ENCODE measurements at regions not wholly inside any gene's neighbourhood (a gene's known extent, or its start where the extent isn't known, plus 50 kb on each side); places are given as distances from the start of the nearest gene placed in this dataset.
"Not testable (repeated sequence)": the region's sequence is repeated elsewhere in the genome, so short reads cannot be mapped to it uniquely, and the experiment has no call there.

DNA sequence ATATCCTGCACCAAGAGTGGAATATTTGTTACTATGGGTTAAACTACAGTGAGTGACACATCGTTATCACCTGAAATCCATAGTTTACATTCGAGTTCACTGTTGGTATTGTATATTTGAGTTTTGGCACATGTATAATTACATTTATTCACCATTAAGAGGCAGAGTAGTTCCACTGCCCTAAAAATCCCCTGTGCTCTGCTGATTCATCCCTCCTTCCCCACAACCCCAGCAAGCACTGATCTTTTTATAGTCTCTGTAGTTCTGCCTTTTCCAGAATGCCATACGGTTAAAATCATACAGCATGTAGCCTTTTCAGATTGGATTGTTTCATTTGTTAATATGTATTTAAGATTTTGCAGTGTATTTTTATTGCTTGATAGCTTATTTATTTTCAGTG is 495.2 kb downstream of the DIRAS2 start:
- Histone ChIP-seq H3K27ac (ENCODE audit: low read depth, low read length) (no peak overlapping the region), H3K27me3 (ENCODE audit: control insufficient read depth, insufficient read depth, low read length) (no peaks in the 10 kb centered on the region), H3K36me3 (ENCODE audit: control insufficient read depth, insufficient read depth, low read length) (no peaks in the 10 kb centered on the region), H3K4me3 (ENCODE audit: low read depth, low read length) (no peak overlapping the region), H3K4me1 (ENCODE audit: control insufficient read depth, insufficient read depth, low read length) (no peaks in the 10 kb centered on the region), H3K9me3 (ENCODE audit: control insufficient read depth, insufficient read depth, low read length) (peaks cover 2% of the 10 kb centered on the region)
- DNase-seq (ENCODE audit: low read depth in 4 of 6, low spot score in 6 of 6): no peak
- no CpG with 5 or more reads among the region's 3 CpGs for WGBS (ENCODE audit: insufficient coverage)

DNA sequence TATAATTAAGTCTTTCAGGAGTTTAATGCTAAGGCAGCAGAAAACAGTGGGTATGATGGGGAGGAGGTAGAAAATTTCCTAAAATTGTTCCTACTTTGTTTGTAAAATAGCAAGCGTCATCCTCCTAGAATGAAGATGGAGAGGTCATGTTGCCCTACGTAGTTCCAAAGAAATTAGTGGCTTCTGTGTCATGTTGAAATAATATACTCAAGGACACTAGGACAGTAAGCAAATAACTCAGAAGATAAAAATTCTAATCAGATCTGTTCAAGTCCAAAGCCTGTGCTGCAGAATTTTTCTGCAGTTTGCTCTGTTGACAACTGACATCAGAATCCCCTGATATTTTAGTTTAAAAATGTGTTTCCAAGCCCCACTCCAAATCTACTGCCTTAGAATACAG is 486.3 kb downstream of the DIRAS2 start:
- no peaks in the 10 kb centered on the region for H3K36me3 ChIP-seq (ENCODE audit: control insufficient read depth, insufficient read depth, low read length)
- DNase-seq (ENCODE audit: low read depth in 4 of 6, low spot score in 6 of 6): no peak
- no peak overlapping the region for H3K27ac ChIP-seq (ENCODE audit: low read depth, low read length)
- H3K9me3 ChIP-seq (ENCODE audit: control insufficient read depth, insufficient read depth, low read length): no peaks in the 10 kb centered on the region
- no peaks in the 10 kb centered on the region for H3K27me3 ChIP-seq (ENCODE audit: control insufficient read depth, insufficient read depth, low read length)
- no peaks in the 10 kb centered on the region for H3K4me1 ChIP-seq (ENCODE audit: control insufficient read depth, insufficient read depth, low read length)
- 80% methylated on average over 1 of the region's 2 CpGs for WGBS (ENCODE audit: insufficient coverage)
- H3K4me3 ChIP-seq (ENCODE audit: low read depth, low read length): no peak overlapping the region

DNA sequence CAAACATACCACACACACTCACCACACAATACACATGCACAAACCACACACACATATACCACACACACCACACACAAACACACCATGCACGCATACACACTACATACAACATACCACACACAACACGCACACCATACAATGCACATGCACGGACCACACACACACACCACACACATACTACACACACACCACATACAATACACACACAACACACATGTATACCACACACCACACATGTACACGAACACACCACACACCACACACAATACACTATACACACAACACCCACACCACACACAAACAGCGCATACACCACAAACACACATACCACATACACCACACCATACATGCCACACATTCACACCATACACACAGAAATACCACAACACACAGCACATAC is 480.3 kb downstream of the DIRAS2 start:
- H3K9me3 ChIP-seq (ENCODE audit: control insufficient read depth, insufficient read depth, low read length): no peaks in the 10 kb centered on the region
- 95% methylated on average over 5 of the region's 5 CpGs for WGBS (ENCODE audit: insufficient coverage)
- no peak for DNase-seq (ENCODE audit: low read depth in 4 of 6, low spot score in 6 of 6)

DNA sequence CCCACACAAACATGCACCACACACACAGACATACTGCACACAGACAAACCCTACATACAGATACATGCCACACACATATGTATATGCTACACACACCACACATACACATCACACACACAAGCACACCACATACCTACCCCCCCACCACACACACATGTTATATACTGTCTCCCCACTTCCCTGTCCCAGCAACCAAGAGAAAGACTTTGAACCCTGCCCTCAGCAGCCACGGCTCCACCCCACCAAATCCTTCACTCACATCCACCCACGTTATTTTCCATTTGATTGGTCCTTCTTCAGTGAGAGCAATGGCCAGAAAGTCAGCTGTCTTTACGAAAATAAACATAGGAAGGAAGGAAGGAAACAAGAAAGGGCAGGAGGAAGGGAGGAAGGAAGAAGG is 479.8 kb downstream of the DIRAS2 start:
- Histone ChIP-seq H3K9me3 (ENCODE audit: control insufficient read depth, insufficient read depth, low read length) (no peaks in the 10 kb centered on the region), H3K27me3 (ENCODE audit: control insufficient read depth, insufficient read depth, low read length) (no peaks in the 10 kb centered on the region), H3K36me3 (ENCODE audit: control insufficient read depth, insufficient read depth, low read length) (no peaks in the 10 kb centered on the region), H3K4me3 (ENCODE audit: low read depth, low read length) (no peak overlapping the region), H3K4me1 (ENCODE audit: control insufficient read depth, insufficient read depth, low read length) (no peaks in the 10 kb centered on the region), H3K27ac (ENCODE audit: low read depth, low read length) (no peak overlapping the region)
- whole genome bisulfite sequencing (ENCODE audit: insufficient coverage): no CpG with 5 or more reads among the region's 3 CpGs
- DNase-seq (ENCODE audit: low read depth in 4 of 6, low spot score in 6 of 6): no peak

More for the DNA sequence above, 480.3 kb downstream of the DIRAS2 start:
- H3K27me3 ChIP-seq (ENCODE audit: control insufficient read depth, insufficient read depth, low read length): no peaks in the 10 kb centered on the region
- no peak overlapping the region for H3K4me3 ChIP-seq (ENCODE audit: low read depth, low read length)
- H3K27ac ChIP-seq (ENCODE audit: low read depth, low read length): no peak overlapping the region
- H3K4me1 ChIP-seq (ENCODE audit: control insufficient read depth, insufficient read depth, low read length): no peaks in the 10 kb centered on the region
- no peaks in the 10 kb centered on the region for H3K36me3 ChIP-seq (ENCODE audit: control insufficient read depth, insufficient read depth, low read length)

DNA sequence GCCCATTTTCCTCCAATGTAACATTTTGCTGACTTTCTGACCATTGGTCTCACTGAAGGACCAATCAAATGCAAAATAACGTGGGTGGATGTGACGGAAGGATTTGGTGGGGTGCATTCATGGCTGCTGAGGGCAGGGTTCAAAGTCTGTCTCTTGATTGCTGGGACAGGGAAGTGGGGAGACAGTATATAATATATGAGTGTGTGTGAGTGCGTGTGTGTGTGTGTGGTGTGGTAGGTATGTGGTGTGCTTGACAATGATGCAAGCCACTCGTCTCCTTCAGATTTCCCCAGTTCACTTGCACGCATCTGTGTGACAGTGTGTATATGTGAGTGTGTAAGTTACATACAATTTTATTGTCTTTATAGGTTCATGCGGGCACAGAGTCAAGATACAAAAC is 477.3 kb downstream of the DIRAS2 start:
- H3K9me3 ChIP-seq (ENCODE audit: control insufficient read depth, insufficient read depth, low read length): no peaks in the 10 kb centered on the region
- H3K27ac ChIP-seq (ENCODE audit: low read depth, low read length): no peak overlapping the region
- H3K4me3 ChIP-seq (ENCODE audit: low read depth, low read length): no peak overlapping the region
- DNase-seq (ENCODE audit: low read depth in 4 of 6, low spot score in 6 of 6): no peak
- no peaks in the 10 kb centered on the region for H3K36me3 ChIP-seq (ENCODE audit: control insufficient read depth, insufficient read depth, low read length)
- no peaks in the 10 kb centered on the region for H3K4me1 ChIP-seq (ENCODE audit: control insufficient read depth, insufficient read depth, low read length)
- 90% methylated on average over 3 of the region's 6 CpGs for WGBS (ENCODE audit: insufficient coverage)
- H3K27me3 ChIP-seq (ENCODE audit: control insufficient read depth, insufficient read depth, low read length): no peaks in the 10 kb centered on the region

DNA sequence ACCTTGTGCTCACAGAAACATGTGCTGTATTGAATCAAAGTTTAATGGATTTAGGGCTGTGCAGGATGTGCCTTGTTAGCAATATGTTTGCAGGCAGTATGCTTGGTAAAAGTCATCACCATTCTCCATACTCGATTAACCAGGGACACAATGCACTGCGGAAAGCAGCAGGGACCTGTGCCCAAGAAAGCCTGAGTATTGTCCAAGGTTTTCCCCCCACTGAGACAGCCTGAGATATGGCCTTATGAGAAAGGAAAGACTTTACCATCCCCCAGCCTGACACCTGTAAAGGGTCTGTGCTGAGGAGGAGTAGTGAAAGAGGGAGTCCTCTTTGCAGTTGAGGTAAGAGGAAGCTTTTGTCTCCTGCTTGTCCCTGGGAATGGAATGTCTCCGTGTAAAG is 476.2 kb downstream of the DIRAS2 start:
- H3K27me3 ChIP-seq (ENCODE audit: control insufficient read depth, insufficient read depth, low read length); H3K4me1 ChIP-seq (ENCODE audit: control insufficient read depth, insufficient read depth, low read length); H3K36me3 ChIP-seq (ENCODE audit: control insufficient read depth, insufficient read depth, low read length); H3K9me3 ChIP-seq (ENCODE audit: control insufficient read depth, insufficient read depth, low read length); H3K27ac ChIP-seq (ENCODE audit: low read depth, low read length); H3K4me3 ChIP-seq (ENCODE audit: low read depth, low read length): not testable (repeated sequence)
- peak in 1 of 6 donors; percentile 57 for DNase-seq (ENCODE audit: low read depth in 4 of 6, low spot score in 6 of 6)
- 11% methylated on average over 1 of the region's 3 CpGs for WGBS (ENCODE audit: insufficient coverage)

DNA sequence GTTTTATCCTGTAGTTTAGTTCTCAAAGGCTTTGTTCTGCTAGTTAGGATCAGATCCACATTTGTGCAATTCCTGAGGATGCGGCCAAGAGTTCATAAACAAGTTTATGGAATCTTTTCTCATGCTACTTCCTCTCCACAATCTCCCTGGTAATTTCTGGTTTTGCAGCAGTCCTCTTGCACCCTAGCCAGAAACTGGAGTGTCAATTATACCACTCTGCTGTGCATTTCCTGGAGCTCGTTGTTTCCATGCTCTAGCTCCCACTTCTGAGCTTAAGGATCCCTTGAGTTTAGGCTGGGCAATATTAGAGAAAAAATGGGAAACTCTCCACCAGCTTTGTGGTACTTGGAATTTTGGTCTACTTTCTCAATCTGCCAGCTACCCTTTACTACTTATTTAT is 474.7 kb downstream of the DIRAS2 start:
- no peaks in the 10 kb centered on the region for H3K27me3 ChIP-seq (ENCODE audit: control insufficient read depth, insufficient read depth, low read length)
- H3K4me1 ChIP-seq (ENCODE audit: control insufficient read depth, insufficient read depth, low read length): no peaks in the 10 kb centered on the region
- DNase-seq (ENCODE audit: low read depth in 4 of 6, low spot score in 6 of 6): no peak
- H3K4me3 ChIP-seq (ENCODE audit: low read depth, low read length): no peak overlapping the region
- no peaks in the 10 kb centered on the region for H3K9me3 ChIP-seq (ENCODE audit: control insufficient read depth, insufficient read depth, low read length)
- H3K36me3 ChIP-seq (ENCODE audit: control insufficient read depth, insufficient read depth, low read length): no peaks in the 10 kb centered on the region
- WGBS (ENCODE audit: insufficient coverage): 67% methylated on average over 1 of the region's 2 CpGs
- no peak overlapping the region for H3K27ac ChIP-seq (ENCODE audit: low read depth, low read length)

DNA sequence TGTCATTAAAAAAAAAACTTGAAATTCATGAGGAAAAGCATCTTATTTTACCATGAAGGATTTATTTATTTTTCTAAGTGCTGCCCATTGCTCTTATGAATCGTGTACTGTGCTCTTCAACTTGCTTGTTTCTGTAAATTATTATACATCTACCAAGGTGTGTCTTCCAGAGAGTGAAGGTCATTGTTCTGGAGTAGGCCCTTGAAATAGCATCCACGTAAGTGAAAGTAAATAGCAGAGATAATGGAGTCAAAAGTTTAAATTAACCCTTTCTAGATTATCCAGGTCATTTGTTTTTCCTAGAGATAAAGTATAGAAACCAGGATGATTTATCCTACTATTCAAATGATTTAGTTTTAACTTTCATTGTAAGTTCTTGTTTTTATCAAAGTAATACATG is 473.1 kb downstream of the DIRAS2 start:
- DNase-seq (ENCODE audit: low read depth in 4 of 6, low spot score in 6 of 6): no peak
- no peak overlapping the region for H3K4me3 ChIP-seq (ENCODE audit: low read depth, low read length)
- H3K27me3 ChIP-seq (ENCODE audit: control insufficient read depth, insufficient read depth, low read length): no peaks in the 10 kb centered on the region
- H3K4me1 ChIP-seq (ENCODE audit: control insufficient read depth, insufficient read depth, low read length): no peaks in the 10 kb centered on the region
- no peaks in the 10 kb centered on the region for H3K9me3 ChIP-seq (ENCODE audit: control insufficient read depth, insufficient read depth, low read length)
- no CpG with 5 or more reads among the region's 2 CpGs for WGBS (ENCODE audit: insufficient coverage)
- no peaks in the 10 kb centered on the region for H3K36me3 ChIP-seq (ENCODE audit: control insufficient read depth, insufficient read depth, low read length)
- H3K27ac ChIP-seq (ENCODE audit: low read depth, low read length): no peak overlapping the region

DNA sequence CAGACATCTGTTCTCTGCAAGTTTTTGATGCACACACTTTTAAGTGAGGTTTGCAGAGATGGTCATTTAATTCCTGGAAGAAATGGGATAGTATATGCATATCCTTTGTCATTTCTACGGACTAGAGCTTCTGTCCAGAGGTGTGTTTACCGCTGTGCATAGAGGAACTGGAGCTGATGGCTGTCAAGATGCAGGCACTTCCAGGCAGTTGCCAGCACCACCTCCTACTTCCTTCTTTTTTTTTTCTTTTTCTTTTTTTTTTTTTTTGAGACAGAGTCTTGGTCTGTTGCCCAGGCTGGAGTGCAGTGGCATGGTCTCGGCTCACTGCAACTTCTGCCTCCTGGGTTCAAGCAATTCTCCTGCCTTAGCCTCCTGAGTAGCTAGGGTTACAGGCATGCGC is 468.7 kb downstream of the DIRAS2 start:
- H3K27me3 ChIP-seq (ENCODE audit: control insufficient read depth, insufficient read depth, low read length); H3K27ac ChIP-seq (ENCODE audit: low read depth, low read length); H3K9me3 ChIP-seq (ENCODE audit: control insufficient read depth, insufficient read depth, low read length); H3K36me3 ChIP-seq (ENCODE audit: control insufficient read depth, insufficient read depth, low read length); H3K4me1 ChIP-seq (ENCODE audit: control insufficient read depth, insufficient read depth, low read length); H3K4me3 ChIP-seq (ENCODE audit: low read depth, low read length); DNase-seq (ENCODE audit: low read depth in 4 of 6, low spot score in 6 of 6): not testable (repeated sequence)
- 83% methylated on average over 2 of the region's 4 CpGs for WGBS (ENCODE audit: insufficient coverage)

DNA sequence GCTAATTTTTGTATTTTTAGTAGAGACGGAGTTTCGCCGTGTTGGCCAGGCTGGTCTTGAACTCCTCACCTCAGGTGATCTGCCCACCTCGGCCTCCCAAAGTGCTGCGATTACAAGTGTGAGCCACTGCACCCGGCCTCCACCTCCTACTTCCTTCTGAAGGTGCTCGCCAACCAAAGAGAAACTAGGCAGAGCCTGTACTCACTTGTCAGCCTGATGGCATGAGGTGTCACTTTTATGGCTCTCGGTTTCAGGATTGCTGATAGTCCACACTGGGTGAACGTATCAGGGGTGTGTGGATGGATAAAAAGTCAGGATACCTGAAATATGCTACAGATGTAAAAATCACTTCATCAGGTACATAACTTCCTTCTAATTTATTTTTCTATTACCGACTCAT is 468.3 kb downstream of the DIRAS2 start:
- H3K27ac ChIP-seq (ENCODE audit: low read depth, low read length); H3K4me3 ChIP-seq (ENCODE audit: low read depth, low read length); H3K36me3 ChIP-seq (ENCODE audit: control insufficient read depth, insufficient read depth, low read length); DNase-seq (ENCODE audit: low read depth in 4 of 6, low spot score in 6 of 6); H3K9me3 ChIP-seq (ENCODE audit: control insufficient read depth, insufficient read depth, low read length); H3K4me1 ChIP-seq (ENCODE audit: control insufficient read depth, insufficient read depth, low read length); H3K27me3 ChIP-seq (ENCODE audit: control insufficient read depth, insufficient read depth, low read length): not testable (repeated sequence)
- WGBS (ENCODE audit: insufficient coverage): 100% methylated on average over 4 of the region's 10 CpGs
